ENCODE measurements at regions not wholly inside any gene's neighbourhood (a gene's known extent, or its start where the extent isn't known, plus 50 kb on each side); places are given as distances from the start of the nearest gene placed in this dataset.

DNA sequence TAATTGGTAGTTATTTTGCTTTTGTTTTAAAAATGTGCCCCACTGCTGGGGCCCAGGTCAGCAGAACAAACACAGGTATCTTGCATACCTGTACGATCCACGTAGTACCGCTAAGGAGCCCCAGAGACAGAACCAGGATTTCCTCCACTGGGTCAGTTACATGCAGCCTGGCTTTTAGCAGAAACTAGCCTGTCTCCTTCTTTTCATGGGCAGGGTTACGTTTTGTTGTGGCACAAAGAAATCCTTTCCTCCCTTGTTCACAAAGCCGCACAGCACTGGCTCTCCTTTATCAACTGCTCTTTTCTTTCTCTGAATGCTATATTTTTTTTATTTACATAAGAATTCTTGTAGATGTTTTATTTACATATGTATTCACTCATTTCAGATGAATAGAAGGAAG is 190.3 kb upstream of the POU3F2 start:
- Mint-ChIP-seq H3K27ac (peak overlapping the region; percentile 99), H3K9me3 (no peaks in the 10 kb centered on the region), H3K4me1 (peaks cover 81% of the 10 kb centered on the region), H3K36me3 (no peaks in the 10 kb centered on the region), H3K27me3 (ENCODE audit: insufficient read depth, low read depth) (no peaks in the 10 kb centered on the region), H3K4me3 (peak overlapping the region; percentile 73)
- peaks cover 67% of the 10 kb centered on the region for H3K4me1 ChIP-seq
- peaks cover 57% of the 10 kb centered on the region for H3F3A ChIP-seq (ENCODE audit: low read depth)
- H4K20me1 ChIP-seq (ENCODE audit: low read depth), result no peaks in the 10 kb centered on the region
- H3K27me3 ChIP-seq, result no peaks in the 10 kb centered on the region
- H3K27ac ChIP-seq, result peak overlapping the region; percentile 12
- peak overlapping the region; percentile 12 for H3K4me3 ChIP-seq
- H3K4me2 ChIP-seq, result peak overlapping the region; percentile 56
- TF ChIP-seq, protein P1, sequence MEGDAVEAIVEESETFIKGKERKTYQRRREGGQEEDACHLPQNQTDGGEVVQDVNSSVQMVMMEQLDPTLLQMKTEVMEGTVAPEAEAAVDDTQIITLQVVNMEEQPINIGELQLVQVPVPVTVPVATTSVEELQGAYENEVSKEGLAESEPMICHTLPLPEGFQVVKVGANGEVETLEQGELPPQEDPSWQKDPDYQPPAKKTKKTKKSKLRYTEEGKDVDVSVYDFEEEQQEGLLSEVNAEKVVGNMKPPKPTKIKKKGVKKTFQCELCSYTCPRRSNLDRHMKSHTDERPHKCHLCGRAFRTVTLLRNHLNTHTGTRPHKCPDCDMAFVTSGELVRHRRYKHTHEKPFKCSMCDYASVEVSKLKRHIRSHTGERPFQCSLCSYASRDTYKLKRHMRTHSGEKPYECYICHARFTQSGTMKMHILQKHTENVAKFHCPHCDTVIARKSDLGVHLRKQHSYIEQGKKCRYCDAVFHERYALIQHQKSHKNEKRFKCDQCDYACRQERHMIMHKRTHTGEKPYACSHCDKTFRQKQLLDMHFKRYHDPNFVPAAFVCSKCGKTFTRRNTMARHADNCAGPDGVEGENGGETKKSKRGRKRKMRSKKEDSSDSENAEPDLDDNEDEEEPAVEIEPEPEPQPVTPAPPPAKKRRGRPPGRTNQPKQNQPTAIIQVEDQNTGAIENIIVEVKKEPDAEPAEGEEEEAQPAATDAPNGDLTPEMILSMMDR (IDR thresholded peaks at IDR 0.05), result no peak
- no peak for TF ChIP-seq EZH2 (IDR thresholded peaks at IDR 0.05)
- TF ChIP-seq EZH2phosphoT487 (IDR thresholded peaks at IDR 0.05), result no peak
- no peaks in the 10 kb centered on the region for H3K36me3 ChIP-seq
- no peaks in the 10 kb centered on the region for H3K9me3 ChIP-seq (ENCODE audit: low read depth)
- H3K79me2 ChIP-seq (ENCODE audit: low read depth), result no peaks in the 10 kb centered on the region
- H3K9ac ChIP-seq, result no peak overlapping the region
- peak; percentile 56 for DNase-seq (ENCODE audit: low spot score)
- peak overlapping the region; percentile 9 for H2AFZ ChIP-seq (replicated peaks)

DNA sequence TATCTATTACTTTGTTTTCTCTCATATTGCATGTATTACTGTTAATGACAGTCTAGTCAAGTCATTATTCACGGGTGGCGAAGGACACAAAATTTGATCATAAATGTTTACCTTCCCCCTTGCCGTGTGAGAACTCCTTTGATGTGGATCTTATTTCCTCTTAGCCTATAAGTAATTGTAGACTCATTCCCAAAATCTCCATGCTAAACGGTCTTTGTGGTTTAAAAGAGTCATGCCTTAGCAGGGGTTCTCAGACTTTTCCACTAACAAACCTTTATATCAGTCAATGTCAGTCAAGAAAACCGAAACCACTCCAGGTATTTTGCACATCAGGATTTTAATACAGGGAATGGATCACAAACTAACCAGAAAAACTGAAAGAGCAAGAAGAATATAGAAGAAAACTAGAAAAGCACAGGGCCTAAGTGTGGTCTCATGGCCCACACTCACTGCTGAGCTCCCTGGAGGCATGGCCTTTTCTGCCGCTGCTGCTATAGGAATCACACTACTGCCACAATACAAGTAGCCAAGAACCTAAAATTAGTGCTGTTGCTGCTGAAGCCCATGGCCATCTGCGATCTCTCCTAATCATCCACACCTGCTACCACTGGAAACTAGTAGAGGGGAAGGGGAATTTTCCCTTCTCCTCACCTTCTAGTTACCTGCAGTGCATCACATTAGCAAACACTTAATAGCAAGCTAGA is 186.0 kb upstream of the POU3F2 start:
- Mint-ChIP-seq H3K27me3 (ENCODE audit: insufficient read depth, low read depth) (no peaks in the 10 kb centered on the region), H3K9me3 (no peaks in the 10 kb centered on the region), H3K36me3 (no peaks in the 10 kb centered on the region), H3K4me3 (no peak overlapping the region), H3K4me1 (peaks cover 67% of the 10 kb centered on the region), H3K27ac (peak overlapping the region; percentile 57)
- Histone ChIP-seq H3K79me2 (ENCODE audit: low read depth) (no peaks in the 10 kb centered on the region), H3K36me3 (no peaks in the 10 kb centered on the region), H3F3A (ENCODE audit: low read depth) (peaks cover 17% of the 10 kb centered on the region), H3K9ac (no peak overlapping the region), H3K4me1 (peaks cover 28% of the 10 kb centered on the region), H4K20me1 (ENCODE audit: low read depth) (no peaks in the 10 kb centered on the region), H3K27ac (no peak overlapping the region), H3K9me3 (ENCODE audit: low read depth) (no peaks in the 10 kb centered on the region), H3K4me2 (no peak overlapping the region), H3K4me3 (no peak overlapping the region), H2AFZ (replicated peaks) (no peak overlapping the region), H3K27me3 (no peaks in the 10 kb centered on the region)
- TF ChIP-seq EZH2phosphoT487 (IDR thresholded peaks at IDR 0.05) (no peak), EZH2 (IDR thresholded peaks at IDR 0.05) (no peak)
- TF ChIP-seq, protein P1 (IDR thresholded peaks at IDR 0.05), result no peak
- DNase-seq (ENCODE audit: low spot score), result no peak

DNA sequence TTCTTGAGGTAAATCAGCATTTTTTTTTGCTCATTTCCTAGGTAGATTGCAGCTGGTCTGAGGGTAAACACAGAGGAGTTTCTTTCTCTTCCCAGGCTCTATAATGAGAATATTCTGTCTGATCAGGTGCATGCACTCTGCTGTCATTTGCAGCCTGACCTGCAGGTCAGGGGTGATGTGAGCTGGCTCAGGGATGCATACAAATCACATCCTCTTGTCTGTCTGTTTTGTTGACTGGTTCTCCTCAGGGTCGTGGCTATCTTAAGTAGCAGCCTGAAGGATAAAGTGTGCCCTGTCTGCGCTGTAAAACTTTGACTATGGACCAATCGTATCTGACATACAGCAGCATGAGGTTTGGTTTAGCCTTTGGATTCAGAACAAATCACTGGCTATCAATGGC is 183.4 kb upstream of the POU3F2 start:
- no peaks in the 10 kb centered on the region for H3K27me3 Mint-ChIP-seq (ENCODE audit: insufficient read depth, low read depth)
- H3K36me3 Mint-ChIP-seq, result no peaks in the 10 kb centered on the region
- TF ChIP-seq EZH2phosphoT487 (IDR thresholded peaks at IDR 0.05) (no peak), EZH2 (IDR thresholded peaks at IDR 0.05) (no peak)
- TF ChIP-seq, protein P1 (IDR thresholded peaks at IDR 0.05), result no peak
- H3K9ac ChIP-seq, result no peak overlapping the region
- peak overlapping the region; percentile 19 for H3K27ac Mint-ChIP-seq
- H3K9me3 ChIP-seq (ENCODE audit: low read depth), result no peaks in the 10 kb centered on the region
- no peak overlapping the region for H3K4me2 ChIP-seq
- H3K4me3 ChIP-seq, result no peak overlapping the region
- H3K27ac ChIP-seq, result no peak overlapping the region
- no peaks in the 10 kb centered on the region for H4K20me1 ChIP-seq (ENCODE audit: low read depth)
- H3K27me3 ChIP-seq, result no peaks in the 10 kb centered on the region
- no peaks in the 10 kb centered on the region for H3F3A ChIP-seq (ENCODE audit: low read depth)
- no peaks in the 10 kb centered on the region for H3K9me3 Mint-ChIP-seq
- DNase-seq (ENCODE audit: low spot score), result peak; percentile 29
- no peak overlapping the region for H2AFZ ChIP-seq (replicated peaks)
- H3K4me1 ChIP-seq, result peaks cover 4% of the 10 kb centered on the region
- H3K36me3 ChIP-seq, result no peaks in the 10 kb centered on the region
- H3K79me2 ChIP-seq (ENCODE audit: low read depth), result no peaks in the 10 kb centered on the region
- peaks cover 46% of the 10 kb centered on the region for H3K4me1 Mint-ChIP-seq
- H3K4me3 Mint-ChIP-seq, result no peak overlapping the region

Measured in neural progenitor cell (in vitro differentiated cells).